IMR-90 (cell line): ENCODE measurements at regions not wholly inside any gene's neighbourhood (a gene's known extent, or its start where the extent isn't known, plus 50 kb on each side); places are given as distances from the start of the nearest gene placed in this dataset.
"Not testable (repeated sequence)": the region's sequence is repeated elsewhere in the genome, so short reads cannot be mapped to it uniquely, and the experiment has no call there.

ENCODE experiments used
- CEBPB ChIP-seq: IDR thresholded peaks from 2 replicates; pipeline ENCODE4 v1.6.1; 2012; ENCODE audit warnings: low read depth, low read length, improper control_type of control experiment
- MXI1 ChIP-seq: IDR thresholded peaks from 2 replicates; pipeline ENCODE4 v1.6.1; 2012; ENCODE audit warnings: low read depth, mild to moderate bottlenecking, low read length, moderate library complexity, borderline replicate concordance
- NFE2L2 ChIP-seq: fragments of 150-350 bp; IDR thresholded peaks from 2 replicates; pipeline ENCODE4 v1.6.1; 2016; ENCODE audit warnings: low read depth, mild to moderate bottlenecking, low read length
- POLR2A ChIP-seq: IDR thresholded peaks from 2 replicates; pipeline ENCODE4 v1.6.1; 2012; ENCODE audit warnings: mild to moderate bottlenecking, low read depth, low read length
- RAD21 ChIP-seq: IDR thresholded peaks from 2 replicates; pipeline ENCODE4 v1.6.1; 2012; ENCODE audit warnings: low read length, improper control_type of control experiment
- TF ChIP-seq, protein P1 (sequence below): conservative IDR thresholded peaks from 2 replicates; pipeline ENCODE4 v1.5.1; 2012; ENCODE audit warnings: mild to moderate bottlenecking, low read depth, low read length, improper control_type of control experiment

DNA sequence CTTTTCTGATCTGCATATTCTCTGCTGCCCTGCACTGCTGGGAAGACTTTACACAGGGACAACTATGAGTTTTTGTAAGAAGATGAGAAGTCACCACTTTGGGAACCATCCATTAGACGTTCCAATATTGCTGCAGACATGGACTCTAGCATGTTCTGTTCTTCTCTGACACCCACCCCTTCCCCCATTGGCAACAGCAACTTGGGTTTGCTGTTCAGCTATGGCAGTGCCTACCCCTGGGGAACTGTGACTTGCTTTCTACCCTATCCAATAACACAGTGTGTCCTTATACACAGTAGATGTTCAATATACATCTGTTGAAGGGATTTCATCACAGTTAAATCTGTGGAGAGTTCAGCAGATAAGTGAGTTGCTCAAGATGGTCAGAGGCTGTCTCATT is 4225.1 kb upstream of the OR11H1 start:
- TF ChIP-seq, protein P1, sequence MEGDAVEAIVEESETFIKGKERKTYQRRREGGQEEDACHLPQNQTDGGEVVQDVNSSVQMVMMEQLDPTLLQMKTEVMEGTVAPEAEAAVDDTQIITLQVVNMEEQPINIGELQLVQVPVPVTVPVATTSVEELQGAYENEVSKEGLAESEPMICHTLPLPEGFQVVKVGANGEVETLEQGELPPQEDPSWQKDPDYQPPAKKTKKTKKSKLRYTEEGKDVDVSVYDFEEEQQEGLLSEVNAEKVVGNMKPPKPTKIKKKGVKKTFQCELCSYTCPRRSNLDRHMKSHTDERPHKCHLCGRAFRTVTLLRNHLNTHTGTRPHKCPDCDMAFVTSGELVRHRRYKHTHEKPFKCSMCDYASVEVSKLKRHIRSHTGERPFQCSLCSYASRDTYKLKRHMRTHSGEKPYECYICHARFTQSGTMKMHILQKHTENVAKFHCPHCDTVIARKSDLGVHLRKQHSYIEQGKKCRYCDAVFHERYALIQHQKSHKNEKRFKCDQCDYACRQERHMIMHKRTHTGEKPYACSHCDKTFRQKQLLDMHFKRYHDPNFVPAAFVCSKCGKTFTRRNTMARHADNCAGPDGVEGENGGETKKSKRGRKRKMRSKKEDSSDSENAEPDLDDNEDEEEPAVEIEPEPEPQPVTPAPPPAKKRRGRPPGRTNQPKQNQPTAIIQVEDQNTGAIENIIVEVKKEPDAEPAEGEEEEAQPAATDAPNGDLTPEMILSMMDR: not testable (repeated sequence)
- not testable (repeated sequence) for TF ChIP-seq MXI1, RAD21, CEBPB, POLR2A, NFE2L2
